ENCODE measurements at regions not wholly inside any gene's neighbourhood (a gene's known extent, or its start where the extent isn't known, plus 50 kb on each side); places are given as distances from the start of the nearest gene placed in this dataset.

DNA sequence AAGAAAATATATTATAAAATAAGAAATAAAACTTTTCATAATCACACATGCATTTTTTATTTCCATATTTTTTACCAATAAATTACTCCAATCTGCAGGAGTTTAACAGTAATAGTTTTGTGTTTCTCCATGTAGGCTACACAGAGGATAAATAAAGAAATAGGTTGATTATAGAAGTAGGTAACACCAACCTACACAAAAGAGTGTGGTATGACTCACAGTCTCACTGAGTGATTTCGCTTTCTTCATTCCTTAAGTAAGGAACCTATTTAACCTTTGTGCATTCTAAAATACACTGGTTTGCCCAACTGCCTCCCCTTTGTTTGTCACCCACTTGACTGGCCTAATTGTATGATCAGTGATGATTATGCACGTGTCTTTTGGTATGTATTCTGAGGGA lies 244.2 kb upstream of the RIMS1 start:
- no peak for DNase-seq (ENCODE audit: low spot score)
- intact Hi-C loops (cut with DNase I), result no loop called here
- Histone ChIP-seq H3K4me1 (replicated peaks) (no peaks in the 10 kb centered on the region), H3K4me3 (no peak overlapping the region), H3K9me3 (no peaks in the 10 kb centered on the region), H3K27me3 (replicated peaks; ENCODE audit: insufficient read depth) (no peaks in the 10 kb centered on the region), H3K36me3 (no peaks in the 10 kb centered on the region), H3K27ac (no peak overlapping the region)
- TF ChIP-seq, protein P1, sequence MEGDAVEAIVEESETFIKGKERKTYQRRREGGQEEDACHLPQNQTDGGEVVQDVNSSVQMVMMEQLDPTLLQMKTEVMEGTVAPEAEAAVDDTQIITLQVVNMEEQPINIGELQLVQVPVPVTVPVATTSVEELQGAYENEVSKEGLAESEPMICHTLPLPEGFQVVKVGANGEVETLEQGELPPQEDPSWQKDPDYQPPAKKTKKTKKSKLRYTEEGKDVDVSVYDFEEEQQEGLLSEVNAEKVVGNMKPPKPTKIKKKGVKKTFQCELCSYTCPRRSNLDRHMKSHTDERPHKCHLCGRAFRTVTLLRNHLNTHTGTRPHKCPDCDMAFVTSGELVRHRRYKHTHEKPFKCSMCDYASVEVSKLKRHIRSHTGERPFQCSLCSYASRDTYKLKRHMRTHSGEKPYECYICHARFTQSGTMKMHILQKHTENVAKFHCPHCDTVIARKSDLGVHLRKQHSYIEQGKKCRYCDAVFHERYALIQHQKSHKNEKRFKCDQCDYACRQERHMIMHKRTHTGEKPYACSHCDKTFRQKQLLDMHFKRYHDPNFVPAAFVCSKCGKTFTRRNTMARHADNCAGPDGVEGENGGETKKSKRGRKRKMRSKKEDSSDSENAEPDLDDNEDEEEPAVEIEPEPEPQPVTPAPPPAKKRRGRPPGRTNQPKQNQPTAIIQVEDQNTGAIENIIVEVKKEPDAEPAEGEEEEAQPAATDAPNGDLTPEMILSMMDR (IDR thresholded peaks at IDR 0.05), result no peak
- no peak for TF ChIP-seq POLR2AphosphoS5 (IDR thresholded peaks at IDR 0.05)
- no peak for TF ChIP-seq POLR2A (IDR thresholded peaks at IDR 0.05)
- WGBS, result 70% methylated on average over 2 of the region's 2 CpGs

DNA sequence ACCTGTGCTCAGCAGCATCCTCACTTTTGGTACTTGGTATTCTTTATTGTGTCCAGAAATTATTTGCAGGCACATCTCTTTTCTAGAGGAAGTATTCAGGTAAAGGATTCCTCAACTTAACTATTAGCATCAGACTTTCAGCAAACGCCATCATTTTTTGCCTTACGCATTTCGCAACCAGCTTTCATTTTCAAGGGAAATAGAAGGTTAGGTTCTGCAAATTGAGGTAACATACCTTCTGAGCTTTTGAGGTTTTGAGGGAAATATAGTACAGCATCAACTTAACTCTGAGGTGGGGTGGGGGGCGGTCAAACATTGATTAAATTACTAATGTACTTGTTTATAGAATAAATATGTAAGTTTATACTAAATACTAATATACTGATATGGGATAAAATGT lies 243.6 kb upstream of the RIMS1 start:
- Histone ChIP-seq H3K4me1 (replicated peaks) (no peaks in the 10 kb centered on the region), H3K27ac (no peak overlapping the region), H3K36me3 (no peaks in the 10 kb centered on the region), H3K4me3 (no peak overlapping the region), H3K9me3 (no peaks in the 10 kb centered on the region), H3K27me3 (replicated peaks; ENCODE audit: insufficient read depth) (no peaks in the 10 kb centered on the region)
- intact Hi-C loops (cut with DNase I), result no loop called here
- TF ChIP-seq POLR2A (IDR thresholded peaks at IDR 0.05), result no peak
- TF ChIP-seq, protein P1 (IDR thresholded peaks at IDR 0.05), result no peak
- TF ChIP-seq POLR2AphosphoS5 (IDR thresholded peaks at IDR 0.05), result no peak
- DNase-seq (ENCODE audit: low spot score), result no peak
- WGBS, result 96% methylated on average over 4 of the region's 4 CpGs

DNA sequence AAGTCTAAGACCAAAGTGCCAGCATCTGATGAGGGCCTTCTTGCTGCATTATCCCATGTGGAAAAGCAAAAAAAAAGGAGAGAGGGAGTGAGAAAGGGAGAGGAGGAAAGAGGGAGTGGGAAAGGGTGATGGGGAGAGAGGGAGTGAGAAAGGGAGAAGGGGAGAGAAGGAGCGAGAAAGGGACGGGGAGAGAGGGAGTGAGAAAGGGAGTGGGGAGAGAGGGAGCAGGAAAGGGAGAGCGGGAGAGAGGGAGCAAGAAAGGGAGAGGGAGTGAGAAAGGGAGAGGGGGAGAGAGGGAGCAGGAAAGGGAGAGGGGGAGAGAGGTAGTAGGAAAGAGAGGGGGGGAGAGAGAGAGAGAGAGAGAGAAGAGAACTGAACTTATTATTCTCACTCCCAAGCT lies 241.1 kb upstream of the RIMS1 start:
- no peak for TF ChIP-seq POLR2A (IDR thresholded peaks at IDR 0.05)
- no peak for TF ChIP-seq POLR2AphosphoS5 (IDR thresholded peaks at IDR 0.05)
- TF ChIP-seq, protein P1 (IDR thresholded peaks at IDR 0.05), result no peak
- no peak for DNase-seq (ENCODE audit: low spot score)
- H3K4me3 ChIP-seq, result no peak overlapping the region
- no peaks in the 10 kb centered on the region for H3K36me3 ChIP-seq
- intact Hi-C loops (cut with DNase I), result no loop called here
- H3K27me3 ChIP-seq (replicated peaks; ENCODE audit: insufficient read depth), result no peaks in the 10 kb centered on the region
- no peak overlapping the region for H3K27ac ChIP-seq
- WGBS, result 92% methylated on average over 2 of the region's 3 CpGs
- H3K4me1 ChIP-seq (replicated peaks), result no peaks in the 10 kb centered on the region
- H3K9me3 ChIP-seq, result no peaks in the 10 kb centered on the region

DNA sequence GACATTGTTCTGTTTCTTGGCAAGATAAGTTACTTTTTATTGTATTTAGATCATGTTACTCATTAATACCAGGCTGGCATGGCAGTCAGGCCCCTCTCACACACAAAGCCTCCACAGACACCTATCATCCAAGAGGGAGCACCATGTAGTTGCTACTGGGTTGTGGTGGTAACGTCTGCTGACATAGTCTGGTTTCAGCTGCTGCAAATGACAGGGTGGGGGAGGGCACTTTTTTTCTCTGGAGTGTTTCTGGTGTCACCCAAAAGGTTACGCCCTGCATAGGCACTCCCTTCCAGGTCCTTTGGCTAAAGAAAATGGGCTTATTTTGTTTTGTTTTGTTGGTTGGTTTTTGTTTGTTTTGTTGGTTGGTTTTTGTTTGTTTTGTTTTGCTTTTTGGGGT lies 236.4 kb upstream of the RIMS1 start:
- H3K27me3 ChIP-seq (replicated peaks; ENCODE audit: insufficient read depth), result no peaks in the 10 kb centered on the region
- no peaks in the 10 kb centered on the region for H3K9me3 ChIP-seq
- intact Hi-C loops (cut with DNase I), result no loop called here
- H3K36me3 ChIP-seq, result no peaks in the 10 kb centered on the region
- 58% methylated on average over 2 of the region's 2 CpGs for WGBS
- no peak overlapping the region for H3K4me3 ChIP-seq
- no peak for DNase-seq (ENCODE audit: low spot score)
- no peak overlapping the region for H3K27ac ChIP-seq
- no peak for TF ChIP-seq POLR2A (IDR thresholded peaks at IDR 0.05)
- no peaks in the 10 kb centered on the region for H3K4me1 ChIP-seq (replicated peaks)

DNA sequence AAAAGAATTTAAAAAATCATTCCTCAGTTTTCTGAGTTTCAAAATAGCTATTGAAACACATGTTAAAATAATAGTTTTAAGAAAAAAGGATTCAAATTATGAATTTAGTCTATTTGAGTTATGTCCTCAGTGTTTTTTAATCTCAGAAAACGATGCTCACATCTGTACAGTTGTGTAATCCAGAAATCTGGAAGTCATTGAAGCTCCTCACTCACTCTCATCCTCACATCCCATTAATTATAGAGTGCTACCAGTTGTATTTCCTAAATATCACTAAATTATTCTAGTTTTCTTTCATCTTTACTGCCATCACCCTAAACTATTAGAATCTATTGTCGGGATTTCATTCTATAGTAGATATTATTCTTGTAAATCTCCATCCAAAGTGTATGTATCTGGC lies 234.7 kb upstream of the RIMS1 start:
- no peaks in the 10 kb centered on the region for H3K9me3 ChIP-seq
- WGBS, result 88% methylated on average over 2 of the region's 2 CpGs
- no peak overlapping the region for H3K4me3 ChIP-seq
- TF ChIP-seq POLR2A (IDR thresholded peaks at IDR 0.05) (no peak), POLR2AphosphoS5 (IDR thresholded peaks at IDR 0.05) (no peak)
- TF ChIP-seq, protein P1 (IDR thresholded peaks at IDR 0.05), result no peak
- intact Hi-C loops (cut with DNase I), result no loop called here
- H3K27ac ChIP-seq, result no peak overlapping the region
- no peak for DNase-seq (ENCODE audit: low spot score)
- no peaks in the 10 kb centered on the region for H3K36me3 ChIP-seq
- no peaks in the 10 kb centered on the region for H3K4me1 ChIP-seq (replicated peaks)
- no peaks in the 10 kb centered on the region for H3K27me3 ChIP-seq (replicated peaks; ENCODE audit: insufficient read depth)

All from prostate gland (tissue), 2 donors.